Omental fat pad (tissue), 3 donors: ENCODE measurements at regions not wholly inside any gene's neighbourhood (a gene's known extent, or its start where the extent isn't known, plus 50 kb on each side); places are given as distances from the start of the nearest gene placed in this dataset.

Source experiments
- ATAC-seq: fragments of 150-250 bp; one replicate; pipeline ENCODE4 v1.9.1; 2016; ENCODE audit warnings: mild to moderate bottlenecking, moderate library complexity; ENCODE audit not compliant: low FRiP score
- DNase-seq: peaks from one replicate; pipeline ENCODE4 v3.0.0-alpha.2; 2019; ENCODE audit warnings: low spot score
- TF ChIP-seq, protein P1 (sequence below), 3 donors: fragments of 450-650 bp; IDR thresholded peaks; one replicate each; pipeline ENCODE4 v1.5.1; 2016 to 2017; ENCODE audit warnings: antibody characterized with exemption in 3 of 3, mild to moderate bottlenecking in 3 of 3, moderate library complexity in 2 of 3

DNA sequence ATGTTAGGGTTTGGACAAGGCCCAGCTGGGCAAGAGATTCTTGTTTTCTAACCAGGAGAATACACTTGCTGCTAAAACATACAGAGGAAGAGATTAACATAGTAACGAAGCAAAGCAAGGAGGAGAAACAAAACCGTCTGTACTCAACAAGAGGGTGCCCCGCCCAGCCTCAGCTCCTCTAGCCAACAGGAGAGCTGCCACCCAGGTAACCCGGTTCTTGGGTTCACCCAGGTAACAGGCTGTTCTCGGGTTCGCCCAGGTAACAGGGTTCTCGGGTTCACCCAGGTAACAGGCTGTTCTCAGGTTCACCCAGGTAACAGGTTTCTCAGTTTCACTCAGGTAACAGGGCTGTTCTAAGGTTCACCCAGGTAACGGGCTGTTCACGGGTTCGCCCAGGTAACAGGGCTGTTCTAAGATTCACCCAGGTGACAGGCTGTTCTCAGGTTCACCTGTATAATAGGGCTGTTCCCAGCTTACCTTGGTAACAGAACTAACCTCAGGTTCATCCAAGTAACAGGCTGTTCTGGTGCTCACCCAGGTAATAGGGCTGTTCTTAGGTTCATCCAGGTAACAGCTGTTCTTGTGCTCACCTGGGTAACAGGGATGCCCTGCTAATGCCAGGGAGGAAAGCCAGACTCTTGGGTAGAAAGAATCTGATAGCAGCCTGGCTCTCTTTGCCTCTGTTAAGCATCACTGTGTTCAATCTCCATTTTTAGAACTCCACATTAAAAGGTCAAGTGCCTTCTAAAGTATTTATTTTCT, 271.6 kb downstream of the SYK start:
- TF ChIP-seq, protein P1, sequence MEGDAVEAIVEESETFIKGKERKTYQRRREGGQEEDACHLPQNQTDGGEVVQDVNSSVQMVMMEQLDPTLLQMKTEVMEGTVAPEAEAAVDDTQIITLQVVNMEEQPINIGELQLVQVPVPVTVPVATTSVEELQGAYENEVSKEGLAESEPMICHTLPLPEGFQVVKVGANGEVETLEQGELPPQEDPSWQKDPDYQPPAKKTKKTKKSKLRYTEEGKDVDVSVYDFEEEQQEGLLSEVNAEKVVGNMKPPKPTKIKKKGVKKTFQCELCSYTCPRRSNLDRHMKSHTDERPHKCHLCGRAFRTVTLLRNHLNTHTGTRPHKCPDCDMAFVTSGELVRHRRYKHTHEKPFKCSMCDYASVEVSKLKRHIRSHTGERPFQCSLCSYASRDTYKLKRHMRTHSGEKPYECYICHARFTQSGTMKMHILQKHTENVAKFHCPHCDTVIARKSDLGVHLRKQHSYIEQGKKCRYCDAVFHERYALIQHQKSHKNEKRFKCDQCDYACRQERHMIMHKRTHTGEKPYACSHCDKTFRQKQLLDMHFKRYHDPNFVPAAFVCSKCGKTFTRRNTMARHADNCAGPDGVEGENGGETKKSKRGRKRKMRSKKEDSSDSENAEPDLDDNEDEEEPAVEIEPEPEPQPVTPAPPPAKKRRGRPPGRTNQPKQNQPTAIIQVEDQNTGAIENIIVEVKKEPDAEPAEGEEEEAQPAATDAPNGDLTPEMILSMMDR (IDR thresholded peaks at IDR 0.05), result no peak
- ATAC-seq (no peak), DNase-seq (no peak)

DNA sequence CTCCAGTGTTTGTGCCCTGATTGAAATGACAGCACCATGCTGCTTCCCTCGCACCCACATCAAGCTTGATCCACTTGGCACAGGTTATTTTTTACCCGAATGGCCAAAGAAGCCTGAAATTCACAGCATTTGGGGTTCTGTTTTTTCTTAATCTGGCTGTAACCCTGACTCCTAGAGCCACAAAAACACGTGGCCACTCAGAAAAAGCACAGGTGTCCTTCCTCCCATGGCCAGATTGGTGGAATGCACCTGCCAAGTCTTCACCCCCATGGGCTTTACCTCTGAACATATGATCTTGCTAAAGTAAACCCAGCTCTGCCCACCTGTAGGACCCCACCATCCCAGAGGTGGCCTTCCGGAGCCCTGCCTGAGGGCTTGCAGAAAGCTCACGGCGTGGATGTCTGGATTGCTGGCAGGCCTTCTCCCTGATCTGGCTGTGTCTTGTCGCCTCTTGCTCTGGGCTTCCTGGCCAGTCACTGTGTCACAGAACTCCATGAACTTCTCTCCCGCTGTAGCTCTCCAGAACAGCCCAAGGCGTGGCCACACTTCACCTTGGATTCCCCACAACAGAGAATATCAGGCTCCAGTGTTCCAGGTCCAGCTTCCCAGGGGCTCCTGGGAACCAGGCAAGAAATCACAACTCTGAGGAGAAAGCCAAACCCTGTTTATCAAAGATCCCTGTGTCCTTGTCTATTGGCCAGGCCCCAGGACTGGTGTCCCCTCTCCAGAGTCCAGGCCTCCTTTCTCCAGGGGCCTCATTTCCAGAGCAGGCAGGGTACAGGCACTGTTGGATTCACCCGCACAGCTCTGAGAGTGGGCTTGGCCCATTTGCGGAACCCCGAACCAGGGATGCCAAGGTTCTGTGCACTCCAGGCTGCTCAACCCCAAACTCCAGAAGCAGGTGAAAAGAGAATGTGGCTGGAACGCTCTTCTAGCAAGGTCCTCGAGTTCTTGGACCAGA, 272.5 kb downstream of the SYK start:
- ATAC-seq (no peak), DNase-seq (no peak)
- TF ChIP-seq, protein P1 (IDR thresholded peaks at IDR 0.05), result no peak

DNA sequence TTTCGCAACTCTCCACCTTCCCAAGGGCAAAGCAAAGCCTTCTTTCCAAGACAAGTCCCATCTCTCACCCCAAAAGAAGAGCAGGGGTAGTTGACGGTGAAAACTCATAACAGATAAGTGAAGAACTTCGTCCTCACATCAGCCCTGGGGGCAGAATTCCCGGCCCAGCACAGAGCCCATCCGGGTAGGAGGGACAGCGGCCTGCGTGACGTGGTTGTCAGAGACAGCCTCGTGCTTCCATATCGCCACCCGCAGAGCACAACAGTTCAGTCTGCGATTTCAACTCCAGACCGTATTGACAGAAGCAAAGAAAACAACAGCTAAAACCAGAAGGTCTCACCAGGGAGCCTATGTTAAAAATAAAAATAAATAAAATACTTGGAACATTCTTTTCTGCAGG, 273.2 kb downstream of the SYK start:
- ATAC-seq (no peak), DNase-seq (no peak)
- TF ChIP-seq, protein P1 (IDR thresholded peaks at IDR 0.05), result no peak

DNA sequence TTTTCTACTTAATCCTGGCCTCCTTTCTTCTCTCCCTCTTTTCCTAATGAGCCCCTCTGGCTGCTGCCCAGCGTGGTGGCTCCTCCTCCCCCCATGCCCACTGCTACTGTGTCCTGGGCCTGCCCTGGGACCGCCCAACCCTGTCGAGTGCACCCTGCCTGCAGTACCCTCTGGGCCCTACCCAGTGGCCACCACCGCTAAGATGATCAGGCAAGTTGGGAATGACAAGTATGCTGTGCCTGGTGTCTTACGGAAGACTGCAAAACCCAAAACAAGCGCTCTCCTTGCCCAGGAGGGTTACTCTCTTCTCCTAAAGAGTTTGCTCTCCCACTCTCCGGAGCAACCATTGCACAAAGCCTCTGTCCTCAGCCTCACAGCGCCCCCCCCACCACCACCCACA, 273.7 kb downstream of the SYK start:
- no peak for DNase-seq
- TF ChIP-seq, protein P1 (IDR thresholded peaks at IDR 0.05), result no peak
- no peak for ATAC-seq

DNA sequence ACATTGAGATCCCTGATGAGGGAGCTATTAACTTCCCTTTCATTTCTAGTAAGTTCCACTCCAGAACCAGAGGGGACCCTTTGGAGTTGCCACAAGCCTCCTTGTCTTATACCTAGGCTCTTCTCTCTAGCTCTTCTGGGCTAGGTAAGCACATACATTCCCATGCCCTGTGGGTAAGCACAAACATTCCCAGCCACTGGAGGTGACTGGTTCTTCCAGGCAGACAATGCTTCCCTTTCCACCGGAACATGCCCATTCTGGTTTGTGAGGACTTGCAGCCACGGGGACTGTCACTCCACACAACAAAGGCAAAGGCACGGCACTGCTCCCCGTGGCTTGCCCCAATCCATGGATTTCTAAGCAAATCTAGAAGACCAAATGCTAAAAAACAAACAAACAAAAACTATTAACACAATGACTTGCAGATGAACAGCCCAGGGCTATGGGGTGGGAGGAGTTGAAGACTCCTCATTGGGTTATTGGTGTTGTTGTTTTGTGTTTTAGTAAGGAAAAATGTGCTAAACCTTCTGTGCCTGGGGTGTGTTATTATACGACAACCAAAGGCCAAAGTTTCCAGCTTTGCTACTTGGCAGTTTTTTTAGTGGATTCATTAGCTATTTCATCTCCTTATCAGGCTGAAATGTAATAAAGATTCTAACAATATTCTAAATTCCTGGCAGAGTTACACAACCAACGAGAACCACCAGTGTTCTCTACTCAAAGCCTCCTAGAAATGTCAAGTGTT, 276.2 kb downstream of the SYK start:
- peak; percentile 68 for ATAC-seq
- TF ChIP-seq, protein P1 (IDR thresholded peaks at IDR 0.05), result no peak
- no peak for DNase-seq

DNA sequence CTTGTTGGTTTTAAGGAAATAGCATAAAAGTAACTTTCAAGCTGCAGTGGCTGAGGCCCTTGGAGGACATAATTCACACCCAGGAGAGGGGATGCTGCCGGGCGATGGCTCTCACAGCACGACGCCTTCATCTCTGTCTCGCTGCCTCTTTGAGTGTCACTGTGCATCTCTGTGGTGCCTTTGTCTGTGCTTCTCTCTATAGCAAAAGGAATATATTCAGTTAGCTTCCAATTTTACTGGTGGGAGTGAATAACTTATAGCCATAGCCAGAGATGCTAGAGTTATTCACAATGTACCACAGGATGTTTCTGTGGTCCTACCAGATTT, 276.7 kb downstream of the SYK start:
- TF ChIP-seq, protein P1 (IDR thresholded peaks at IDR 0.05), result no peak
- ATAC-seq (no peak), DNase-seq (no peak)
